ENCODE measurements at regions not wholly inside any gene's neighbourhood (a gene's known extent, or its start where the extent isn't known, plus 50 kb on each side); places are given as distances from the start of the nearest gene placed in this dataset.

DNA sequence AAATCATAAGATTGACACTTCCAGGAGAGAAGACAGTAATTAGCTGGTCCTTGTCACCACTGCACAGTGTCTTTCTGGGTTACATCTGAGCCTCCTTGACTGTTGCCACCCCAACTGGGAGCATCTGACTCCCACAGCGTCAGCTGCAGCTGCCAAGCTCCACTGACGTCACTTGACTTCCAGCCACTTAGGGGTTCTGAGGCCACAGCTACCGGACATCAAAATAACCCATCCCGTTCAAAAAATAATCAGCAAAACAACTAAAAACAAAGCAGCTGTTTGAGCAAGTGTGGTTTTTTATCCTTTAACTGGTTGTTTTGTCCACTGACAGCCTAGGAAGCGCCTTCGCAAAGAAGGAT, 206.5 kb upstream of the AGAP1 start:
- no peak overlapping the region for H3K4me3 ChIP-seq (ENCODE audit: low read depth, low read length)
- TF ChIP-seq, protein P1, sequence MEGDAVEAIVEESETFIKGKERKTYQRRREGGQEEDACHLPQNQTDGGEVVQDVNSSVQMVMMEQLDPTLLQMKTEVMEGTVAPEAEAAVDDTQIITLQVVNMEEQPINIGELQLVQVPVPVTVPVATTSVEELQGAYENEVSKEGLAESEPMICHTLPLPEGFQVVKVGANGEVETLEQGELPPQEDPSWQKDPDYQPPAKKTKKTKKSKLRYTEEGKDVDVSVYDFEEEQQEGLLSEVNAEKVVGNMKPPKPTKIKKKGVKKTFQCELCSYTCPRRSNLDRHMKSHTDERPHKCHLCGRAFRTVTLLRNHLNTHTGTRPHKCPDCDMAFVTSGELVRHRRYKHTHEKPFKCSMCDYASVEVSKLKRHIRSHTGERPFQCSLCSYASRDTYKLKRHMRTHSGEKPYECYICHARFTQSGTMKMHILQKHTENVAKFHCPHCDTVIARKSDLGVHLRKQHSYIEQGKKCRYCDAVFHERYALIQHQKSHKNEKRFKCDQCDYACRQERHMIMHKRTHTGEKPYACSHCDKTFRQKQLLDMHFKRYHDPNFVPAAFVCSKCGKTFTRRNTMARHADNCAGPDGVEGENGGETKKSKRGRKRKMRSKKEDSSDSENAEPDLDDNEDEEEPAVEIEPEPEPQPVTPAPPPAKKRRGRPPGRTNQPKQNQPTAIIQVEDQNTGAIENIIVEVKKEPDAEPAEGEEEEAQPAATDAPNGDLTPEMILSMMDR (conservative IDR thresholded peaks at IDR 0.05; ENCODE audit: low read depth, low read length), result no peak

DNA sequence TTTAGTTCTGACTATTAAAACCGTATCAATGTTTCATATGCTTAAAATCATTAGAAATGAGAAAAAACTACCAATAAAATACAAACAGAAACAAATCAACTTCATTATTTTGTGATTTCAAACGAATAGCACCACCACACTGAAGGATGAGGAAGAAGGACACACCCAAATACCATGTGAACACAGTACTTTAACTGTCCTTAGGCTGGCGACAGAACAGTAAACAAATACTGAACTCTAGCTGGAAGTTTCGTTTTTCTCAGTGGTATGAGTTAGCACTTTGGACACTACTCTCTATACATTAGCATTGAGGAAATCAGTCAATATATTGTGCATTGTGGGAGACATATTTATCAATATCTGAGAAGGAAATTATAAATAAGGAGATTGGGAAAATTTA, 202.4 kb upstream of the AGAP1 start:
- DNase-seq (ENCODE audit: low read depth), result no peak
- TF ChIP-seq, protein P1 (conservative IDR thresholded peaks at IDR 0.05; ENCODE audit: low read depth, low read length), result no peak
- no peak overlapping the region for H3K4me3 ChIP-seq (ENCODE audit: low read depth, low read length)

More for the DNA sequence above, 206.5 kb upstream of the AGAP1 start:
- no peak for DNase-seq (ENCODE audit: low read depth)

DNA sequence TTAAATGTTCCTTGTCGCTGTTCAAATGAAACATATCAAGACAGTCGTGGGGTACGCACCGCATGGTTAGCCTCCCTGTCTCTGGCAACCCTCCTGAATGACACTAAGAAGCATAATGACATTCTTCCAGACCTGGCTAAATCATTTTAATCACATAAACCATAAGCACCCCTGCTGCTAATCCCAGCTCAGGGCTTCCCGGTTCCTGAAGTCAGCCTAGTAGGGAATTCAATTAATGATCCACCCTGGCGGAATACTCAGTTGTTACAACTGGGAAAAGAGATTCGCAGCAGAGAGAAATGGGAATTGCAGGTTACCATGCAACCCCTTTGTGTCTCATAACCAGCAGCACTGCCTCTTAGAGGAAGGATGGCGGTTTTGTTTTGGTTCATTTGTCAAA, 200.8 kb upstream of the AGAP1 start:
- H3K4me3 ChIP-seq (ENCODE audit: low read depth, low read length), result no peak overlapping the region
- no peak for DNase-seq (ENCODE audit: low read depth)

DNA sequence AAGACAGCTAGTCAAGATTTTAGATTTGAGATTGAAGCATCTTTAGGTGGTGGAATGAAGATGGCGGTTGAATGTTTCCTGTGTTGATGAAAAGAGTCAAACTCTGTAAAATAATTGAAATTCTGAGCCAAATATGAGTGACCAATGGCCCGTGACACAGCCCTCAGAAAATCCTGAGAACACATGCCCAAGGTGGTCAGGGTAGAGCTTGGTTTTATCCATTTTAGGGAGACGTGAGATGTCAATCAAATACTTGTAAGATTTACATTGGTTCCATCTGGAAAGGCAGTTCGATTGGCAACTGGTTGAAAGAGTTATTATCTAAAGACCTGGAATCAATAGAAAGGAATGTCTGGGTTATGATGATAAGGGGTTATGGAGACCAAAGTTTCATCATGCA, 198.0 kb upstream of the AGAP1 start:
- DNase-seq (ENCODE audit: low read depth), result no peak
- TF ChIP-seq, protein P1 (conservative IDR thresholded peaks at IDR 0.05; ENCODE audit: low read depth, low read length), result no peak
- H3K4me3 ChIP-seq (ENCODE audit: low read depth, low read length), result no peak overlapping the region

More for the DNA sequence above, 200.8 kb upstream of the AGAP1 start:
- TF ChIP-seq, protein P1 (conservative IDR thresholded peaks at IDR 0.05; ENCODE audit: low read depth, low read length), result no peak

DNA sequence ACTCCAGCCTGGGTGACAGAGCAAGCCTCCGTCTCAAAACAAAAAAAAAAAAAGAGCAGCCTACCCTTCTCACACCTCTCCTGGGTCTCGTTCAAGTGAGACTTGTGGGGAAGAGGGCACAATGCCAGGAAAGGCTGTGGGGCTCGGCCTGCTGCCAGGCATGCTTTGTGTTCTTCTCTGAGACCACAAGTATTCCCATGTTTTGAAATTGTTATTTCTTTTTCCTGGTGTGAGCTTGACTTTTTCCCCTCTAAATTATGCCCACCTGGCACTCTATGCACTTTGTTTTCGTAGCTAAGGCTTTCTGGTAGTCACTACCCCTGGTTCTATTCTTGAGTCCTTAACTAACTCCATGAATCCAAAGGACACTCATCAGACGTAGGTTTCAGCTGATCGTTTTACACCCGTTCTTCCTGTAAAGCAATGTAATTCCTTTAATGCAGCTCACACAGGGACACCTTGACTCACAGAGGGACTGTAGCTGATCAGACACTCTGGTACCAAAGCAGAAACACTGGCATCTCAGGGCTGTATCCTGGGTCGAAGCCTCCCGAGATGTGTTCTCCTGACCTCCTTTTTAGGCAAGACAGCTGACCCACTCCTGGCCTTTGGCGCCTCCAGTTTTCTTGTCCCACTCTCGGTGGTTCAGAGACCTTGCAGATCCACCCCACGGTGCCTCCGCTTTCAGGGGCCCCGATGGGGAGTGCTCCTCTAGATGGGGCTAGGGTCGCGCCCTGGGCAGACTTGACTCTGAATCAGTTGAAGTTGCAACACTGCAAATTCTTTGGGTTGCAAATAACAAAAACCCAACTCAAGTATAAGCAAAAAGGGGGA, 193.3 kb upstream of the AGAP1 start:
- TF ChIP-seq, protein P1 (conservative IDR thresholded peaks at IDR 0.05; ENCODE audit: low read depth, low read length), result no peak
- DNase-seq (ENCODE audit: low read depth), result peak; percentile 91
- no peak overlapping the region for H3K4me3 ChIP-seq (ENCODE audit: low read depth, low read length)

DNA sequence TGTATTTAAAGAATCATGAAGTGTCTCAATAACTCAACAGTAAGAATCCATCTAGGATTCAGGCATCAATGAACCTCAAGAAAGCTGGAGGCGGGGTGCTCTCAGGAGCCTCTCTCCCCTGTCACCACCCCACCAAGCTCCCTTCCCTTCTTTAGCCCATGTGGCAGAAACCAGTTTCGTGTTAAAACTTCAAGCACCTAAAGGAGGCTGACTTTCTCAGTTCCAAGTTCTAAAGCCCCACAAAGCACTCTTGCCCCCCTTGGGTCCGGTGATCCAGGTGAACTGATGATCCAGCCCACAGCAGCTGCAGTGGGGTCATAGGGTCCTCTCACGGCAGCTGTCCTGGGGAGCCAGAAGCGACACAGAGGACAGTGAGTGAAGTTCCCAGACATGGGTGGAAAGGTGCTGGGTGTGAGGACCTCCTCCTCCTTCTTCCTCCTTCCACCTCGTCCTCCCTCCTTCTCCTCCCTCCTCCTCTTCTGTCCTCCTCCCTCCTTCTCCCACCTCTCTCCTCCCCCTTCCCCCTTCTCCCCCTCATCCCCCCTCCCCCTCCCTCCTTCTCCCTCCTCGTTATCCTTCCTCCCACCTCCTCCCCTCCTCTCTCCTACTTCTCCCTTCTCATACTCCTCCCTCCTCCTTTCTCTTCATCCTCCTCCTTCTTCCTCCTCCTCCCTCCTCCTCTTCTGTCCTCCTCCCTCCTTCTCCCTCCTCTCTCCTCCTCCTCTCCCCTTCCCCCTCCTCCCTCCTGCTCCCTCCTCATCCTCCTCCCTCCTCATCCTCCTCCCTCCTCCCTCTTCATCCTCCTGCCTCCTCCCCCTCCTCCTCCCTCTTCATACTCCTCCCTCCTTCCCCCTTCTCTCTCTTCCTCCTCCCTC, 192.4 kb upstream of the AGAP1 start:
- no peak overlapping the region for H3K4me3 ChIP-seq (ENCODE audit: low read depth, low read length)
- TF ChIP-seq, protein P1 (conservative IDR thresholded peaks at IDR 0.05; ENCODE audit: low read depth, low read length), result no peak
- no peak for DNase-seq (ENCODE audit: low read depth)

Measured in choroid plexus epithelial cell (primary cell).